Astrocyte (in vitro differentiated cells and primary cell): ENCODE measurements at regions not wholly inside any gene's neighbourhood (a gene's known extent, or its start where the extent isn't known, plus 50 kb on each side); places are given as distances from the start of the nearest gene placed in this dataset.

Source experiments
- DNase-seq: peaks from one replicate; pipeline ENCODE4 v3.0.0-alpha.2; 2010; ENCODE audit warnings: low read depth
- FAIRE-seq: peaks from 2 replicates; lab custom pipeline; 2011; peaks lifted over from hg19 to GRCh38; lab: Jason Lieb, UNC
- H2AFZ ChIP-seq: 2 replicates; pipeline ENCODE4 v1.6.0; 2012; ENCODE audit warnings: low read depth, low read length, inconsistent platforms
- H3K27ac ChIP-seq: 2 replicates; pipeline ENCODE4 v1.5.1; 2011; ENCODE audit warnings: low read depth, low read length, inconsistent platforms
- H3K27me3 ChIP-seq: 2 replicates; pipeline ENCODE4 v1.6.0; 2011; ENCODE audit warnings: low read length, inconsistent platforms; ENCODE audit not compliant: insufficient read depth
- H3K36me3 ChIP-seq: 2 replicates; pipeline ENCODE4 v1.5.1; 2011; ENCODE audit warnings: low read length, inconsistent platforms; ENCODE audit not compliant: insufficient read depth
- H3K4me1 ChIP-seq: 2 replicates; pipeline ENCODE4 v1.5.1; 2011; ENCODE audit warnings: low read length, inconsistent platforms; ENCODE audit not compliant: insufficient read depth
- H3K4me2 ChIP-seq: 2 replicates; pipeline ENCODE4 v1.6.0; 2012; ENCODE audit warnings: low read length, inconsistent platforms
- H3K4me3 ChIP-seq: 2 replicates; pipeline ENCODE4 v1.5.1; 2011; ENCODE audit warnings: low read depth, mild to moderate bottlenecking, low read length, inconsistent platforms; ENCODE audit not compliant: insufficient read depth
- H3K79me2 ChIP-seq: 2 replicates; pipeline ENCODE4 v1.6.0; 2012; ENCODE audit warnings: mild to moderate bottlenecking, low read length, inconsistent platforms; ENCODE audit not compliant: insufficient read depth
- H3K9ac ChIP-seq: 2 replicates; pipeline ENCODE4 v1.6.0; 2012; ENCODE audit warnings: mild to moderate bottlenecking, low read length, inconsistent platforms
- H3K9me3 ChIP-seq: 2 replicates; pipeline ENCODE4 v1.5.1; 2012; ENCODE audit warnings: low read depth, mild to moderate bottlenecking, low read length, inconsistent platforms; ENCODE audit not compliant: insufficient read depth
- H4K20me1 ChIP-seq: 2 replicates; pipeline ENCODE4 v1.6.0; 2012; ENCODE audit warnings: low read length, inconsistent platforms; ENCODE audit not compliant: insufficient read depth
- H3K27ac Mint-ChIP-seq: one replicate; pipeline ENCODE4 v1.8.0; 2021; ENCODE audit warnings: mild to moderate bottlenecking, mixed read lengths; ENCODE audit not compliant: unreplicated experiment
- H3K27me3 Mint-ChIP-seq: one replicate; pipeline ENCODE4 v1.8.0; 2021; ENCODE audit warnings: low read depth, mixed read lengths; ENCODE audit not compliant: unreplicated experiment
- H3K36me3 Mint-ChIP-seq: one replicate; pipeline ENCODE4 v1.8.0; 2021; ENCODE audit warnings: low read depth, mixed read lengths; ENCODE audit not compliant: unreplicated experiment
- H3K4me1 Mint-ChIP-seq: one replicate; pipeline ENCODE4 v1.8.0; 2021; ENCODE audit warnings: low read depth, mixed read lengths; ENCODE audit not compliant: unreplicated experiment
- H3K4me3 Mint-ChIP-seq: one replicate; pipeline ENCODE4 v1.8.0; 2021; ENCODE audit warnings: mild to moderate bottlenecking, moderate library complexity, mixed read lengths; ENCODE audit not compliant: unreplicated experiment
- H3K9me3 Mint-ChIP-seq: one replicate; pipeline ENCODE4 v1.8.0; 2021; ENCODE audit warnings: mild to moderate bottlenecking, mixed read lengths; ENCODE audit not compliant: unreplicated experiment
- CTCF ChIP-seq: IDR thresholded peaks from 2 replicates; pipeline ENCODE4 v1.5.1; 2011; ENCODE audit warnings: low read depth, mild to moderate bottlenecking, inconsistent platforms, low read length, moderate library complexity; ENCODE audit not compliant: insufficient read depth
- EZH2 ChIP-seq: IDR thresholded peaks from 2 replicates; pipeline ENCODE4 v1.6.1; 2012; ENCODE audit warnings: mild to moderate bottlenecking, low read length, inconsistent platforms; ENCODE audit not compliant: insufficient read depth

- Histone ChIP-seq H3K4me2 (no peak overlapping the region), H3K36me3 (no peaks in the 10 kb centered on the region), H3K4me3 (no peak overlapping the region), H3K27me3 (no peaks in the 10 kb centered on the region), H4K20me1 (no peaks in the 10 kb centered on the region), H3K4me1 (no peaks in the 10 kb centered on the region), H3K79me2 (no peaks in the 10 kb centered on the region), H3K9ac (no peak overlapping the region), H3K27ac (no peak overlapping the region), H3K9me3 (no peaks in the 10 kb centered on the region), H2AFZ (no peak overlapping the region)
- TF ChIP-seq EZH2 = no peak
- no peak for TF ChIP-seq CTCF
- Mint-ChIP-seq H3K4me1 (no peaks in the 10 kb centered on the region), H3K27me3 (peaks cover 13% of the 10 kb centered on the region), H3K36me3 (no peaks in the 10 kb centered on the region), H3K4me3 (no peak overlapping the region), H3K27ac (no peak overlapping the region), H3K9me3 (no peaks in the 10 kb centered on the region)
- no peak for DNase-seq
- no peak for FAIRE-seq
Observed at GRCh38 chr1:34303218-34303617, 126.5 kb downstream of the C1orf94 start.

GRCh38 chr1:34306568-34306967 lies 129.9 kb downstream of the C1orf94 start:
- FAIRE-seq = no peak
- H3K9me3 Mint-ChIP-seq = peaks cover 2% of the 10 kb centered on the region

More at GRCh38 chr1:34306568-34306967, 129.9 kb downstream of the C1orf94 start:
- Mint-ChIP-seq H3K27ac (no peak overlapping the region), H3K4me1 (no peaks in the 10 kb centered on the region), H3K27me3 (peaks cover 24% of the 10 kb centered on the region), H3K4me3 (no peak overlapping the region), H3K36me3 (no peaks in the 10 kb centered on the region)
- H4K20me1 ChIP-seq = no peaks in the 10 kb centered on the region
- no peaks in the 10 kb centered on the region for H3K9me3 ChIP-seq
- H3K36me3 ChIP-seq = no peaks in the 10 kb centered on the region
- H3K79me2 ChIP-seq = no peaks in the 10 kb centered on the region
- H3K27ac ChIP-seq = no peak overlapping the region
- H3K4me1 ChIP-seq = no peaks in the 10 kb centered on the region
- H3K27me3 ChIP-seq = no peaks in the 10 kb centered on the region
- TF ChIP-seq EZH2 (no peak), CTCF (no peak)
- no peak overlapping the region for H2AFZ ChIP-seq
- H3K9ac ChIP-seq = no peak overlapping the region
- DNase-seq = no peak
- H3K4me3 ChIP-seq = no peak overlapping the region
- no peak overlapping the region for H3K4me2 ChIP-seq
